ENCODE measurements at regions not wholly inside any gene's neighbourhood (a gene's known extent, or its start where the extent isn't known, plus 50 kb on each side); places are given as distances from the start of the nearest gene placed in this dataset.

GRCh38 chr3:103818398-103818797, 1383.6 kb downstream of the ZPLD1 start:
- no peak for DNase-seq (ENCODE audit: low read depth)
- H3K36me3 ChIP-seq (ENCODE audit: control insufficient read depth, insufficient read depth, low read length) = no peaks in the 10 kb centered on the region
- no peaks in the 10 kb centered on the region for H3K27me3 ChIP-seq (ENCODE audit: control insufficient read depth, insufficient read depth, low read length)
- H3K4me3 ChIP-seq (ENCODE audit: low read depth, low read length) = no peak overlapping the region
- ChIA-PET CTCF (no interaction called here), POLR2A (no interaction called here)
- TF ChIP-seq, protein P1, sequence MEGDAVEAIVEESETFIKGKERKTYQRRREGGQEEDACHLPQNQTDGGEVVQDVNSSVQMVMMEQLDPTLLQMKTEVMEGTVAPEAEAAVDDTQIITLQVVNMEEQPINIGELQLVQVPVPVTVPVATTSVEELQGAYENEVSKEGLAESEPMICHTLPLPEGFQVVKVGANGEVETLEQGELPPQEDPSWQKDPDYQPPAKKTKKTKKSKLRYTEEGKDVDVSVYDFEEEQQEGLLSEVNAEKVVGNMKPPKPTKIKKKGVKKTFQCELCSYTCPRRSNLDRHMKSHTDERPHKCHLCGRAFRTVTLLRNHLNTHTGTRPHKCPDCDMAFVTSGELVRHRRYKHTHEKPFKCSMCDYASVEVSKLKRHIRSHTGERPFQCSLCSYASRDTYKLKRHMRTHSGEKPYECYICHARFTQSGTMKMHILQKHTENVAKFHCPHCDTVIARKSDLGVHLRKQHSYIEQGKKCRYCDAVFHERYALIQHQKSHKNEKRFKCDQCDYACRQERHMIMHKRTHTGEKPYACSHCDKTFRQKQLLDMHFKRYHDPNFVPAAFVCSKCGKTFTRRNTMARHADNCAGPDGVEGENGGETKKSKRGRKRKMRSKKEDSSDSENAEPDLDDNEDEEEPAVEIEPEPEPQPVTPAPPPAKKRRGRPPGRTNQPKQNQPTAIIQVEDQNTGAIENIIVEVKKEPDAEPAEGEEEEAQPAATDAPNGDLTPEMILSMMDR (IDR thresholded peaks at IDR 0.05; ENCODE audit: insufficient read depth, low read depth, low read length) = no peak

- POLR2A ChIA-PET = no interaction called here
- TF ChIP-seq, protein P1 (IDR thresholded peaks at IDR 0.05; ENCODE audit: insufficient read depth, low read depth, low read length) = no peak
- H3K27me3 ChIP-seq (ENCODE audit: control insufficient read depth, insufficient read depth, low read length) = no peaks in the 10 kb centered on the region
- H3K36me3 ChIP-seq (ENCODE audit: control insufficient read depth, insufficient read depth, low read length) = no peaks in the 10 kb centered on the region
- no peak for DNase-seq (ENCODE audit: low read depth)
- CTCF ChIA-PET = no interaction called here
- no peak overlapping the region for H3K4me3 ChIP-seq (ENCODE audit: low read depth, low read length)
Measured at GRCh38 chr3:103818800-103819199, 1384.0 kb downstream of the ZPLD1 start.

GRCh38 chr3:103825586-103825985, 1390.8 kb downstream of the ZPLD1 start:
- Histone ChIP-seq H3K27me3 (ENCODE audit: control insufficient read depth, insufficient read depth, low read length) (no peaks in the 10 kb centered on the region), H3K4me3 (ENCODE audit: low read depth, low read length) (no peak overlapping the region), H3K36me3 (ENCODE audit: control insufficient read depth, insufficient read depth, low read length) (no peaks in the 10 kb centered on the region)
- TF ChIP-seq, protein P1 (IDR thresholded peaks at IDR 0.05; ENCODE audit: insufficient read depth, low read depth, low read length) = no peak
- ChIA-PET CTCF (no interaction called here), POLR2A (no interaction called here)
- no peak for DNase-seq (ENCODE audit: low read depth)

- H3K27me3 ChIP-seq (ENCODE audit: control insufficient read depth, insufficient read depth, low read length) = no peaks in the 10 kb centered on the region
- CTCF ChIA-PET = no interaction called here
- TF ChIP-seq, protein P1 (IDR thresholded peaks at IDR 0.05; ENCODE audit: insufficient read depth, low read depth, low read length) = no peak
- DNase-seq (ENCODE audit: low read depth) = no peak
- POLR2A ChIA-PET = no interaction called here
- no peak overlapping the region for H3K4me3 ChIP-seq (ENCODE audit: low read depth, low read length)
- no peaks in the 10 kb centered on the region for H3K36me3 ChIP-seq (ENCODE audit: control insufficient read depth, insufficient read depth, low read length)
Measured at GRCh38 chr3:103829723-103830326, 1395.0 kb downstream of the ZPLD1 start.

- DNase-seq (ENCODE audit: low read depth) = no peak
- H3K4me3 ChIP-seq (ENCODE audit: low read depth, low read length) = no peak overlapping the region
- TF ChIP-seq, protein P1 (IDR thresholded peaks at IDR 0.05; ENCODE audit: insufficient read depth, low read depth, low read length) = no peak
- no peaks in the 10 kb centered on the region for H3K36me3 ChIP-seq (ENCODE audit: control insufficient read depth, insufficient read depth, low read length)
- ChIA-PET CTCF (interaction anchor here (0.9 kb wide), 1 partner anchor 58 kb away, joined by 3 read pairs; no protein-coding TSS in a partner anchor), POLR2A (no interaction called here)
- no peaks in the 10 kb centered on the region for H3K27me3 ChIP-seq (ENCODE audit: control insufficient read depth, insufficient read depth, low read length)
Measured at GRCh38 chr3:103847081-103848062, 1412.6 kb downstream of the ZPLD1 start.

Data from BJ (cell line).